Adrenal gland (tissue), 9 donors: ENCODE measurements at regions not wholly inside any gene's neighbourhood (a gene's known extent, or its start where the extent isn't known, plus 50 kb on each side); places are given as distances from the start of the nearest gene placed in this dataset.

Experiments used
- DNase-seq, 7 donors: peaks; one replicate each; pipeline ENCODE4 v3.0.0-alpha.2; 2019 to 2020
- H3K27ac ChIP-seq, 5 donors: fragments of 200-600 bp; sonication (generic) in 4 of 5; 1 replicate in 3 of 5; 2 replicates in 2 of 5; pipeline versions ENCODE4 v1.5.1 to v1.8.0; 2016 to 2020; ENCODE audit warnings: mild to moderate bottlenecking in 1 of 5
- H3K27me3 ChIP-seq: fragments of 200-600 bp; 2 replicates; pipeline ENCODE4 v1.8.0; 2021
- H3K36me3 ChIP-seq, 2 donors: fragments of 200-600 bp; replicated peaks in 1 of 2; 1 replicate in 1 of 2; 2 replicates in 1 of 2; pipeline versions ENCODE4 v1.5.1 to v1.8.0; 2018 to 2022
- H3K4me1 ChIP-seq, 2 donors: fragments of 200-600 bp; replicated peaks in 1 of 2; 1 replicate in 1 of 2; 2 replicates in 1 of 2; pipeline versions ENCODE4 v1.5.1 to v1.8.0; 2018 to 2021
- H3K4me3 ChIP-seq, 4 donors: fragments of 200-600 bp; sonication (generic) in 3 of 4; one replicate each; pipeline ENCODE4 v1.5.1; 2016 to 2018
- H3K9me3 ChIP-seq, 3 donors: fragments of 200-600 bp; sonication (generic) in 1 of 3; replicated peaks in 1 of 3; 1 replicate in 2 of 3; 2 replicates in 1 of 3; pipeline versions ENCODE4 v1.5.1 to v1.8.0; 2016 to 2021
- POLR2A ChIP-seq, 2 donors: fragments of 450-650 bp; IDR thresholded peaks; one replicate each; pipeline ENCODE4 v1.6.1; 2017; ENCODE audit warnings: antibody characterized with exemption in 2 of 2, mild to moderate bottlenecking in 2 of 2, moderate library complexity in 1 of 2
- WGBS, 4 donors: extraction: QIAGEN DNeasy Blood & Tissue Kit in 2 of 4; methylation state at CpG; one replicate each; pipeline versions ENCODE4 v1.1.5 to v1.1.7; 2013 to 2017; 5-methylcytosine and 5-hydroxymethylcytosine counted together
- intact Hi-C, 2 donors: fragments of 100-400 bp; cut with DNase I; formaldehyde crosslinking; loops; one replicate each; pipeline versions ENCODE4 v1.14.1 to v1.15.0; 2022 to 2023
- TF ChIP-seq, protein P1 (sequence below), 6 experiments: fragments of 450-650 bp in 4 of 6; fragments of 200-600 bp in 2 of 6; sonication (generic) in 1 of 6; IDR thresholded peaks; 1 replicate in 5 of 6; 2 replicates in 1 of 6; pipeline versions ENCODE4 v1.5.1 to v1.8.0; 2016 to 2021; ENCODE audit warnings: antibody characterized with exemption in 6 of 6, mild to moderate bottlenecking in 2 of 6, moderate library complexity in 1 of 6
- donor health status: healthy with polysubstance abuse.
- donor health status: Bipolar disorder and iron deficiency.
- donor health status: DM: yes; HTN: yes; CAD: no.
- donor health status: DM: no; HTN: no; CAD: no.
- donor health status: DM: no; HTN: no; CAD: no.

DNA sequence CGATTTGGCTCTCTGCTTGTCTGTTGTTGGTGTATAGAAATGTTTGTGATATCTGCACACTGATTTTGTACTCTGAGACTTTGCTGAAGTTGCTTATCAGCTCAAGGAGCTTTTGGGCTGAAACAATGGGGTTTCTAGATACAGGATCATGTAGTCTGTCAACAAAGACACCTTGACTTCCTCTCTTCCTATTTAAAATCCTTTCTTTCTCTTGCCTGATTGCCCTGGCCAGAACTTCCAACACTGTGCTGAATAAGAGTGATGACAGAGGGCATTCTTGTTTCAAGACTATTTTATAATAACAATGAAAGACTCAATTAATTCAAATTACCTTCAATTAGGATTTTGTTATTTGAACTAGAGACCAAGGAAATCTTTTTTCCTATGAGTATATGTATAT lies 692.5 kb downstream of the PRR16 start:
- no peaks in the 10 kb centered on the region for H3K4me1 ChIP-seq
- H3K36me3 ChIP-seq, result no peaks in the 10 kb centered on the region
- no peak overlapping the region for H3K27ac ChIP-seq
- no peaks in the 10 kb centered on the region for H3K27me3 ChIP-seq
- 65 to 74% (median 67%) methylated on average over 1 of the region's 1 CpG for WGBS, 4 donors
- no peak overlapping the region for H3K4me3 ChIP-seq
- DNase-seq, result no peak
- intact Hi-C loops, result no loop called here
- no peaks in the 10 kb centered on the region for H3K9me3 ChIP-seq
- TF ChIP-seq, protein P1, sequence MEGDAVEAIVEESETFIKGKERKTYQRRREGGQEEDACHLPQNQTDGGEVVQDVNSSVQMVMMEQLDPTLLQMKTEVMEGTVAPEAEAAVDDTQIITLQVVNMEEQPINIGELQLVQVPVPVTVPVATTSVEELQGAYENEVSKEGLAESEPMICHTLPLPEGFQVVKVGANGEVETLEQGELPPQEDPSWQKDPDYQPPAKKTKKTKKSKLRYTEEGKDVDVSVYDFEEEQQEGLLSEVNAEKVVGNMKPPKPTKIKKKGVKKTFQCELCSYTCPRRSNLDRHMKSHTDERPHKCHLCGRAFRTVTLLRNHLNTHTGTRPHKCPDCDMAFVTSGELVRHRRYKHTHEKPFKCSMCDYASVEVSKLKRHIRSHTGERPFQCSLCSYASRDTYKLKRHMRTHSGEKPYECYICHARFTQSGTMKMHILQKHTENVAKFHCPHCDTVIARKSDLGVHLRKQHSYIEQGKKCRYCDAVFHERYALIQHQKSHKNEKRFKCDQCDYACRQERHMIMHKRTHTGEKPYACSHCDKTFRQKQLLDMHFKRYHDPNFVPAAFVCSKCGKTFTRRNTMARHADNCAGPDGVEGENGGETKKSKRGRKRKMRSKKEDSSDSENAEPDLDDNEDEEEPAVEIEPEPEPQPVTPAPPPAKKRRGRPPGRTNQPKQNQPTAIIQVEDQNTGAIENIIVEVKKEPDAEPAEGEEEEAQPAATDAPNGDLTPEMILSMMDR (IDR thresholded peaks at IDR 0.05), result no peak
- no peak for TF ChIP-seq POLR2A (IDR thresholded peaks at IDR 0.05)

DNA sequence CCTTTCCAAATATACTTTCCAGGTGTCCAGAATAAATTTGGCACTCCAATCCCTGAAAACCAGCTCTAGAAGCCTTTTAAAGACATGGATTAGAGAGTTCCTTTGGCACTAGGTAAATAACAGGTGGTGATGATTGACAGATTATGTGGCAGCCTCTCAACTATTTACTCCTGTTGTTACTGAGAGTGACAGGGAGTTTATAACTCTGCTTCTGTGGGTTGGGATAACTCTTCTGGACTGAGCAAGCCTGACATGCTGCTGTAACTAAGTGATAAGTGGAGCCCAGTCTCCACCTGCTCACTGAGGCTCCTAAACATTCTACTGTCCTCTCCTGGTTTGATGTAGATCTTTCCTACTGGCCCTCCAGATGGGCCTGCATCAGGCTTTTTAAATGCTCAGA lies 693.2 kb upstream of the FTMT start:
- intact Hi-C loops, result no loop called here
- no peaks in the 10 kb centered on the region for H3K36me3 ChIP-seq
- H3K4me3 ChIP-seq, result no peak overlapping the region
- DNase-seq, result no peak
- no peaks in the 10 kb centered on the region for H3K9me3 ChIP-seq
- H3K4me1 ChIP-seq, result no peaks in the 10 kb centered on the region
- no peaks in the 10 kb centered on the region for H3K27me3 ChIP-seq
- no peak overlapping the region for H3K27ac ChIP-seq
- TF ChIP-seq, protein P1 (IDR thresholded peaks at IDR 0.05), result no peak
- TF ChIP-seq POLR2A (IDR thresholded peaks at IDR 0.05), result no peak

DNA sequence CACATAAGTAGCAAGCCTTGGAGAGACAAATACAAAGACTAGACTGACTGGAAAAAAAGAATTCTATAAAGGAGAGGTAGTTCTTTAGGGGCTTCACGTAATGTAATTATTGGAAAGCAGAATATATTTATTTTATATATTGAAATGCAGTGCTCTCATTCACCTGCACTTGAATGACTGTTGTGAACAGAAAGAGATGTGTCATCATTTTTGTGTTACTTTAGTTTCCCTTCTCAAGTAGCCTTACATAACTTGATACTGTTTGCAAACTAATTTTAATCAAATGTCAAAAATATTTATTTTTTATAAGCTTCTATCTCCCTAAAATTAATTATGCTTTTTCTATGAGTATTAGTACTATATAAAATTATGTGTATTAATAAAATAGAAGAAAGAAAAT lies 691.1 kb upstream of the FTMT start:
- Histone ChIP-seq H3K27ac (no peak overlapping the region), H3K4me3 (no peak overlapping the region), H3K27me3 (no peaks in the 10 kb centered on the region), H3K9me3 (no peaks in the 10 kb centered on the region), H3K36me3 (no peaks in the 10 kb centered on the region), H3K4me1 (no peaks in the 10 kb centered on the region)
- intact Hi-C loops, result no loop called here
- TF ChIP-seq POLR2A (IDR thresholded peaks at IDR 0.05), result no peak
- TF ChIP-seq, protein P1 (IDR thresholded peaks at IDR 0.05), result no peak
- WGBS, 4 donors, result 55 to 70% (median 59%) methylated on average over 1 of the region's 1 CpG
- no peak for DNase-seq

DNA sequence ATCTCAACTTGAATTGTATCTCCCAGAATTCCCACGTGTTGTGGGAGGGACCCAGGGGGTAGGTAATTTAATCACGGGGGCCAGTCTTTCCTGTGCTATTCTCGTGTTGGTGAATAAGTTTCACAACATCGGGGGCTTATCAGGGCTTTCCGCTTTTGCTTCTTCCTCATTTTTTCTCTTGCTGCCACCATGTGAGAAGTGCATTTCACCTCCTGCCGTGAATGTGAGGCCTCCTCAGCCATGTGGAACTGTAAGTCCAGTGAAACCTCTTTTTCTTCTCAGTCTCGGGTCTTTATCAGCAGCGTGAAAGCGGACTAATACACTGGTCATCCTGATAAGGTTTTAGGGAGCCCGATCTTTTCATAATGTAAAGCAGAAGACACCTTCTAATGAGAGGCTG lies 687.0 kb upstream of the FTMT start:
- no peaks in the 10 kb centered on the region for H3K4me1 ChIP-seq
- H3K36me3 ChIP-seq, result no peaks in the 10 kb centered on the region
- no peak for TF ChIP-seq POLR2A (IDR thresholded peaks at IDR 0.05)
- TF ChIP-seq, protein P1 (IDR thresholded peaks at IDR 0.05), result no peak
- no peak overlapping the region for H3K4me3 ChIP-seq
- H3K27ac ChIP-seq, result no peak overlapping the region
- intact Hi-C loops, result no loop called here
- no peaks in the 10 kb centered on the region for H3K27me3 ChIP-seq
- no peaks in the 10 kb centered on the region for H3K9me3 ChIP-seq
- 60 to 75% (median 66%) methylated on average over 10 of the region's 10 CpGs for WGBS, 4 donors
- no peak for DNase-seq
